SU-DHL-6 (cell line): ENCODE measurements at regions not wholly inside any gene's neighbourhood (a gene's known extent, or its start where the extent isn't known, plus 50 kb on each side); places are given as distances from the start of the nearest gene placed in this dataset.

Experiments
- H2AFZ ChIP-seq: fragments of 200-600 bp; sonication (generic); 2 replicates; pipeline ENCODE4 v1.6.1; 2014; ENCODE audit warnings: low read depth, mild to moderate bottlenecking, moderate library complexity, mixed read lengths, antibody characterized with exemption, low read length; ENCODE audit not compliant: severe bottlenecking
- H3F3A ChIP-seq: fragments of 200-600 bp; shearing (Covaris generic); 2 replicates; pipeline ENCODE4 v1.6.0; 2016; ENCODE audit warnings: antibody characterized with exemption, mild to moderate bottlenecking; ENCODE audit not compliant: insufficient read depth
- H3K27ac ChIP-seq: fragments of 200-600 bp; sonication (generic); 2 replicates; pipeline ENCODE4 v1.5.1; 2016; ENCODE audit warnings: low read depth, mild to moderate bottlenecking, low read length, moderate library complexity, mixed read lengths
- H3K27me3 ChIP-seq: fragments of 200-600 bp; sonication (generic), shearing (Covaris generic); 2 replicates; pipeline ENCODE4 v1.6.0; 2014; ENCODE audit warnings: mild to moderate bottlenecking, low read length
- H3K36me3 ChIP-seq: fragments of 200-600 bp; sonication (generic); 2 replicates; pipeline ENCODE4 v1.6.1; 2014; ENCODE audit warnings: mild to moderate bottlenecking, low read length, mixed read lengths
- H3K4me2 ChIP-seq: fragments of 300-600, 200-600 bp; shearing (Covaris generic), sonication (generic); 2 replicates; pipeline ENCODE4 v1.6.0; 2014; ENCODE audit warnings: low read length, low read depth, mild to moderate bottlenecking; ENCODE audit not compliant: poor library complexity, severe bottlenecking
- H3K4me3 ChIP-seq: fragments of 200-600 bp; sonication (generic); 2 replicates; pipeline ENCODE4 v1.5.1; 2014; ENCODE audit warnings: antibody characterized with exemption, low read length, mild to moderate bottlenecking, mixed read lengths; ENCODE audit not compliant: insufficient read depth, poor library complexity, severe bottlenecking
- H3K79me2 ChIP-seq: fragments of 200-600 bp; sonication (generic); 2 replicates; pipeline ENCODE4 v1.6.1; 2014; ENCODE audit warnings: mild to moderate bottlenecking, low read length, moderate library complexity; ENCODE audit not compliant: insufficient read depth
- H3K9ac ChIP-seq: fragments of 200-600 bp; sonication (generic); 2 replicates; pipeline ENCODE4 v1.7.0; 2014; ENCODE audit warnings: mild to moderate bottlenecking, low read length
- H3K9me2 ChIP-seq: fragments of 200-600 bp; sonication (generic); replicated peaks from 2 replicates; pipeline ENCODE4 v1.6.1; 2014; ENCODE audit warnings: low read length; ENCODE audit not compliant: insufficient read depth
- H3K9me3 ChIP-seq: fragments of 200-600 bp; sonication (generic); 2 replicates; pipeline ENCODE4 v1.6.1; 2014; ENCODE audit warnings: low read length, mixed read lengths; ENCODE audit not compliant: insufficient read depth
- H4K20me1 ChIP-seq: fragments of 200-600 bp; sonication (generic); 2 replicates; pipeline ENCODE4 v1.6.1; 2014; ENCODE audit warnings: low read depth, mild to moderate bottlenecking, antibody characterized with exemption, low read length, moderate library complexity, mixed read lengths
- CTCF ChIP-seq: fragments of 200-600 bp; sonication (generic); IDR thresholded peaks from one replicate; pipeline ENCODE4 v1.5.1; 2017; ENCODE audit warnings: antibody characterized with exemption, mild to moderate bottlenecking, low read length, moderate library complexity; ENCODE audit not compliant: insufficient read depth, poor library complexity, severe bottlenecking
- EZH2phosphoT487 ChIP-seq: fragments of 200-600 bp; sonication (generic), shearing (Covaris generic); conservative IDR thresholded peaks from 2 replicates; pipeline ENCODE4 v1.6.1; 2018; ENCODE audit warnings: mild to moderate bottlenecking, antibody characterized with exemption, low read length, moderate library complexity, mixed read lengths

DNA sequence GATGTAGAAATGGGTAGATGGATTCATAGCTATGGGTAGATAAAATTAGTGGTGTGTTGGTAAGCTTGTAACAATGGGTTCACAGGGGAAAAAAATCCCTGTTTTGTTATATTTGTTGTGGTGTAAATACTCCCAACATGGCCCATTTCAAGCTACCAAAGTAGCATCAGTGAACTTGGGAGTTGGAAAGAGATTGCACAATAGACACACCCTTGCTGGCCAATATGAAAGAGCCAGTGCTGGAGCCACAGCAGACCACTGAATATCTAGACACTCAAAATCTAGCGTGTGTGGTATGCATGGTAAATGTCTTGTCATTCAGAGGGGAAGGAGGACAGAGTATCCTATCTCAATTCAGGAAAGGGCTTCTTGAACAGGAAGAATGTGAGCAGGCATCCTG, 565.1 kb upstream of the SALL1 start:
- no peaks in the 10 kb centered on the region; the same call in 1 of the 2 replicates for H3K9me2 ChIP-seq
- no peak overlapping the region for H3K27ac ChIP-seq
- no peak overlapping the region for H3K9ac ChIP-seq
- H4K20me1 ChIP-seq: no peaks in the 10 kb centered on the region
- H3K9me3 ChIP-seq: no peaks in the 10 kb centered on the region
- H3K4me3 ChIP-seq: no peak overlapping the region
- H3K4me2 ChIP-seq: no peak overlapping the region
- H2AFZ ChIP-seq: no peak overlapping the region
- H3K27me3 ChIP-seq: no peaks in the 10 kb centered on the region
- TF ChIP-seq EZH2phosphoT487: no peak
- no peak for TF ChIP-seq CTCF
- H3K79me2 ChIP-seq: no peaks in the 10 kb centered on the region
- no peaks in the 10 kb centered on the region for H3F3A ChIP-seq
- H3K36me3 ChIP-seq: no peaks in the 10 kb centered on the region

GRCh38 chr16:51713502-51713901, 562.4 kb upstream of the SALL1 start:
- H3K27ac ChIP-seq: no peak overlapping the region
- no peaks in the 10 kb centered on the region for H3K36me3 ChIP-seq
- no peak overlapping the region for H3K9ac ChIP-seq
- no peak overlapping the region for H3K4me2 ChIP-seq
- no peaks in the 10 kb centered on the region for H3K79me2 ChIP-seq
- no peaks in the 10 kb centered on the region for H4K20me1 ChIP-seq
- no peaks in the 10 kb centered on the region; the same call in 1 of the 2 replicates for H3K9me2 ChIP-seq
- H3K9me3 ChIP-seq: no peaks in the 10 kb centered on the region
- H2AFZ ChIP-seq: no peak overlapping the region
- no peak overlapping the region for H3K4me3 ChIP-seq
- H3F3A ChIP-seq: no peaks in the 10 kb centered on the region
- TF ChIP-seq EZH2phosphoT487 (no peak), CTCF (no peak)
- no peaks in the 10 kb centered on the region for H3K27me3 ChIP-seq

GRCh38 chr16:51710905-51711563, 560.0 kb upstream of the SALL1 start:
- H3K4me2 ChIP-seq: no peak overlapping the region
- no peak overlapping the region for H3K9ac ChIP-seq
- no peaks in the 10 kb centered on the region for H3K79me2 ChIP-seq
- no peaks in the 10 kb centered on the region for H4K20me1 ChIP-seq
- H3F3A ChIP-seq: no peaks in the 10 kb centered on the region
- H3K36me3 ChIP-seq: no peaks in the 10 kb centered on the region
- TF ChIP-seq EZH2phosphoT487 (no peak), CTCF (no peak)
- H3K4me3 ChIP-seq: no peak overlapping the region
- H3K9me3 ChIP-seq: no peaks in the 10 kb centered on the region
- H3K27me3 ChIP-seq: no peaks in the 10 kb centered on the region
- no peak overlapping the region for H3K27ac ChIP-seq
- H3K9me2 ChIP-seq: no peaks in the 10 kb centered on the region; the same call in 1 of the 2 replicates
- H2AFZ ChIP-seq: no peak overlapping the region
